ENCODE measurements at regions not wholly inside any gene's neighbourhood (a gene's known extent, or its start where the extent isn't known, plus 50 kb on each side); places are given as distances from the start of the nearest gene placed in this dataset.

DNA sequence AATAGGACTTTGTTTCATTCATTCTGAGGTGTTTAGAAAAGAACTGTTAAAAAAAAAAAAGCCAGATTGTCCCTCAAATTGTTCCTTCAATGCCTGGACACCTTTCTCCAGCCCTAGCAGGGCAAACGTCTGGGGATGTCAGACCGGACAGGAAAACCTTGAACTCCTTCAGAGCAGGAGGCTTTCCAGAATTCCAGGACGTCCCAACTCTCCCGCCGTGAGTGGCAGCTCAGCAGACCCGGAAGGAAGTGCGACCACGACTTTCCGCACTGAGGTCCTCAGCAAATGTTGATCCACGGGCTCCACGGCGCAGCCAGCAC, 139.1 kb downstream of the DLL1 start:
- H3K4me1 ChIP-seq, result peaks cover 6% of the 10 kb centered on the region
- TF ChIP-seq, protein P1, sequence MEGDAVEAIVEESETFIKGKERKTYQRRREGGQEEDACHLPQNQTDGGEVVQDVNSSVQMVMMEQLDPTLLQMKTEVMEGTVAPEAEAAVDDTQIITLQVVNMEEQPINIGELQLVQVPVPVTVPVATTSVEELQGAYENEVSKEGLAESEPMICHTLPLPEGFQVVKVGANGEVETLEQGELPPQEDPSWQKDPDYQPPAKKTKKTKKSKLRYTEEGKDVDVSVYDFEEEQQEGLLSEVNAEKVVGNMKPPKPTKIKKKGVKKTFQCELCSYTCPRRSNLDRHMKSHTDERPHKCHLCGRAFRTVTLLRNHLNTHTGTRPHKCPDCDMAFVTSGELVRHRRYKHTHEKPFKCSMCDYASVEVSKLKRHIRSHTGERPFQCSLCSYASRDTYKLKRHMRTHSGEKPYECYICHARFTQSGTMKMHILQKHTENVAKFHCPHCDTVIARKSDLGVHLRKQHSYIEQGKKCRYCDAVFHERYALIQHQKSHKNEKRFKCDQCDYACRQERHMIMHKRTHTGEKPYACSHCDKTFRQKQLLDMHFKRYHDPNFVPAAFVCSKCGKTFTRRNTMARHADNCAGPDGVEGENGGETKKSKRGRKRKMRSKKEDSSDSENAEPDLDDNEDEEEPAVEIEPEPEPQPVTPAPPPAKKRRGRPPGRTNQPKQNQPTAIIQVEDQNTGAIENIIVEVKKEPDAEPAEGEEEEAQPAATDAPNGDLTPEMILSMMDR (IDR thresholded peaks at IDR 0.05), result no peak
- no peaks in the 10 kb centered on the region for H3K9me3 ChIP-seq (ENCODE audit: control insufficient read depth, low read length)
- H3K4me3 ChIP-seq (ENCODE audit: low read depth, low read length), result no peak overlapping the region
- H3K27ac ChIP-seq, result peak overlapping the region; percentile 72
- H3K27me3 ChIP-seq (ENCODE audit: control insufficient read depth, insufficient read depth, low read length), result no peaks in the 10 kb centered on the region
- H3K9ac ChIP-seq, result no peak overlapping the region
- H3K36me3 ChIP-seq (ENCODE audit: control insufficient read depth, insufficient read depth, low read length), result no peaks in the 10 kb centered on the region
- peak overlapping the region; percentile 43 for H2AFZ ChIP-seq
- no peaks in the 10 kb centered on the region for H3K79me2 ChIP-seq
- H3K4me2 ChIP-seq (ENCODE audit: low read length), result no peak overlapping the region

DNA sequence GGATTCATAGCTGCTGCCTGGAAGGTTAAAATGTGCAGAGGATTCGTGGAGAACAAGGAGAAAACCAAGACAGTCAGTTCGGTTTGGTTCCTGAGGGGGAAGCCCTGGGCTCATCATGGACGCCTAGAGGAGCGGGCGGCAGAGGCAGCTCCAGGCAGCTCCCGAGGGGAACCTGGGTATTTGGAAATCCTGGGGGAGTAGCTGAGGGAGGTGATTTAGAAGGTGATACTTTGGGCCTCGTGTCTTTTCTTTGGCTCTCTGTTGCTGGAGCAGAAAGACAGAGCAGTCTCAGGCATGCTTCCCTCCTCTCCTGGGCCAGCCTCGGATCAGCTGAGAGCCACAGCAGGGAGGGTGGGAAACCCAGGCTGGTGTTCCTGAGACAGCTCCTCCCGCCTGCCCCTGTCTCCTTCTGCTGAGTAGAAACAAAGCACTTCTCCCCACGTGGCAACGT, 139.5 kb downstream of the DLL1 start:
- H3K4me2 ChIP-seq (ENCODE audit: low read length), result no peak overlapping the region
- H3K27ac ChIP-seq, result peak overlapping the region; percentile 72
- H3K36me3 ChIP-seq (ENCODE audit: control insufficient read depth, insufficient read depth, low read length), result no peaks in the 10 kb centered on the region
- TF ChIP-seq, protein P1 (IDR thresholded peaks at IDR 0.05), result no peak
- no peaks in the 10 kb centered on the region for H3K79me2 ChIP-seq
- no peak overlapping the region for H2AFZ ChIP-seq
- no peak overlapping the region for H3K4me3 ChIP-seq (ENCODE audit: low read depth, low read length)
- no peaks in the 10 kb centered on the region for H3K9me3 ChIP-seq (ENCODE audit: control insufficient read depth, low read length)
- H3K27me3 ChIP-seq (ENCODE audit: control insufficient read depth, insufficient read depth, low read length), result no peaks in the 10 kb centered on the region
- H3K9ac ChIP-seq, result no peak overlapping the region
- peaks cover 6% of the 10 kb centered on the region for H3K4me1 ChIP-seq

GRCh38 chr6:170150590-170150945, 140.3 kb downstream of the DLL1 start:
- no peak overlapping the region for H2AFZ ChIP-seq
- H3K27me3 ChIP-seq (ENCODE audit: control insufficient read depth, insufficient read depth, low read length), result no peaks in the 10 kb centered on the region
- TF ChIP-seq, protein P1 (IDR thresholded peaks at IDR 0.05), result no peak
- H3K27ac ChIP-seq, result no peak overlapping the region
- peaks cover 6% of the 10 kb centered on the region for H3K4me1 ChIP-seq
- H3K4me3 ChIP-seq (ENCODE audit: low read depth, low read length), result no peak overlapping the region
- H3K9ac ChIP-seq, result no peak overlapping the region
- H3K9me3 ChIP-seq (ENCODE audit: control insufficient read depth, low read length), result no peaks in the 10 kb centered on the region
- H3K36me3 ChIP-seq (ENCODE audit: control insufficient read depth, insufficient read depth, low read length), result no peaks in the 10 kb centered on the region
- no peak overlapping the region for H3K4me2 ChIP-seq (ENCODE audit: low read length)
- no peaks in the 10 kb centered on the region for H3K79me2 ChIP-seq

DNA sequence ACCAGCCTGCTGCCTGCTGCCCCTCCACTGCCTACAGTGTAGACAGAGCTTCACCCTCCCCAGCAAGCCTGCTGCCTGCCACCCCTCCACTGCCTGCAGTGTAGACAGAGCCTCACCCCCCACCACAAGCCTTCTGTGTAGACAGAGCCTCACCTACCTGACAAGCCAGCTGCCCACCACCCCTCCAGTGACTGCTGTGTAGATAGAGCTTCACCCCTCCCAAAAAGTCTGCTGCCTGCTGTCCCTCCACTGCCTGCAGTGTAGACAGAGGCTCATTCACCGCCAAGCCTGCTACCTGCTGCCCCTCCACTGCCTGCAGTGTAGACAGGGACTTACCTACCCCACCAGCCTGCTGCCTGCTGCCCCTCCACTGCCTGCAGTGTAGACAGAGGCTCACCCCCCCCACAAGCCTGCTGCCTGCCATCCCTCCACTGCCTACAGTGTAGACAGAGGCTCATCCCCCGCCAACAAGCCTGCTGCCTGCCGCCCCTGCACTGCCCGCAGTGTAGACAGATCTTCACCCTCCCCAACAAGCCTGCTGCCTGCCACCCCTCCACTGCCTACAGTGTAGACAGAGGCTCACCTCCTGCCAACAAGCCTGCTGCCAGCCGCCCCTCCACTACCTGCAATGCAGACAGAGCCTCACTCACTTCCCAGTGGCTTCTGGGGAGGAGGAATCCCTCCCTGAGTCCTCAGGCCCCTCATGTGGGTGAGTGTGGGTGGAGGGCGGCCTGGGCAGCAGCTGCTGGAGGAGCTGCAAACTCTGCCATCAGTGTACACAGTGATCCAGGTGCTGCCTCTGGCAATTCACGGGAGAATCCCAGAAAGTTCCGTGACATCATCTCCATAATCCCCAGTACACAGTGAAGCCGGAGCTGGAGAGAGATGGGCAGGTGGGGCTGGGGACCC, 140.9 kb downstream of the DLL1 start:
- TF ChIP-seq, protein P1 (IDR thresholded peaks at IDR 0.05), result no peak
- Histone ChIP-seq H3K4me1 (peaks cover 6% of the 10 kb centered on the region), H3K27ac (no peak overlapping the region), H3K9ac (no peak overlapping the region), H3K4me3 (ENCODE audit: low read depth, low read length) (no peak overlapping the region), H3K79me2 (no peaks in the 10 kb centered on the region), H3K9me3 (ENCODE audit: control insufficient read depth, low read length) (no peaks in the 10 kb centered on the region), H3K36me3 (ENCODE audit: control insufficient read depth, insufficient read depth, low read length) (no peaks in the 10 kb centered on the region), H3K27me3 (ENCODE audit: control insufficient read depth, insufficient read depth, low read length) (no peaks in the 10 kb centered on the region), H3K4me2 (ENCODE audit: low read length) (no peak overlapping the region), H2AFZ (no peak overlapping the region)
